SKM-1 treated with dmso at 0.1 percent for 144 hours (cell line): ENCODE measurements at regions not wholly inside any gene's neighbourhood (a gene's known extent, or its start where the extent isn't known, plus 50 kb on each side); places are given as distances from the start of the nearest gene placed in this dataset.

Experiments used
- DNase-seq: peaks from one replicate; lab custom pipeline; 2025; ENCODE audit not compliant: unreplicated experiment; lab: John Stamatoyannopoulos, UW

DNA sequence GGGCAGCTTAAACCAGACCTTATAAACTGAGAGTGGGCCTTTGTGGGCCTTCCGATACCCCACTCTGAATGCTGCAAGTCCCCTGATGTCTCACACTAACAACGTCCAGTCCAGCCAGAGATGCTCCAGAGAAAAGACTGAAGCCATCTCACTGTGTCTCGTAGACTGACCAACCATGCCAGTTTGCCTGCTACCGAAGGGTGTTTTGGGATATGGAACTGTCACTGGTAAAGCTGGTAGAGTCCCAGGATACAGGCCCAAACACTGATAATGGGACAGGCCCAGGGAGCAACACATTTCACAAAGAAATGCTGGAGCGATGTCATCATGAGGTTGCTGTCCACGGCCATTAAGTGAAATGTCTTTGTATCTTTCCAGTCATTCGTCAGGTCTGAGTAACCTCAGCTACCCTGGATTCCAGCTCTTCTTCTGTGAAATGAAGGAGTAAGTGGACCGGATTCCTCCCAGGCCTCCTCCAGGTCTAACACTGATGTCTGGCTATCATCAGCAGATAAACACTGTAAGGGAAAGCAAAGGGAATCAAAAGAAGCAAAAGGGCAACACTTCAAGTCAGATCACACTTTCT lies 81.6 kb downstream of the SLC5A7 start:
- no peak for DNase-seq

GRCh38 chr2:108069515-108070310 lies 83.4 kb downstream of the SLC5A7 start:
- DNase-seq = no peak

DNA sequence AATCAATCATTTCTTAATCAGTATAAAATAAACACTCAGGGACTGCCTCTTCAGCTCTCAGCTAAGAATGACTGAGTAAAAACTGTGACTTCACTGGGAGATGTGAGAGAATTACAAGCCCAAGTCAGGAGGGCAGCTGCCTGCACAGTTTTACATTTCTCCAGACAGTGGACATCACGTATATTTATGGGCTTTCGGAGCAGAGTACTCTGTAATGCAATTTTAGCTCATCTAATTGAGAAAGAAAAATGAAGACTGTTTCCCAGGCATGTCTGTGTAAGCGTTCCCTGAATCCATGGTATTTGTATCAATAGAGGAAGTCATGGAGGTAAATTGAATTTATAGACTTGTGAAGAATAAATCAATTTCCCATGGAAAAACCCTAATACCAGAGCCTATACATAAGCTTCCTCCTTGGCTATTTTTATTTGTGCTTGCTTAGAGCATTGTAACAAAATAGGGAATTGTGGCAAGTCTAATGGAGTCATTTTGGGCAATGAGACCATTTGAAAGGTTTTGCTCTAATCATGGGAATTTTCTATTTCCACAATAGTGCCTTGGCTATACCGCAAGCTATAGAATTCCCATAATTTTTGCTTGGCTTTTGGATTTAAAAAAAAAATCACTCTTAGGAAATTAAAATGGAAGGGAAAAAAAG lies 87.2 kb downstream of the SLC5A7 start:
- no peak for DNase-seq

DNA sequence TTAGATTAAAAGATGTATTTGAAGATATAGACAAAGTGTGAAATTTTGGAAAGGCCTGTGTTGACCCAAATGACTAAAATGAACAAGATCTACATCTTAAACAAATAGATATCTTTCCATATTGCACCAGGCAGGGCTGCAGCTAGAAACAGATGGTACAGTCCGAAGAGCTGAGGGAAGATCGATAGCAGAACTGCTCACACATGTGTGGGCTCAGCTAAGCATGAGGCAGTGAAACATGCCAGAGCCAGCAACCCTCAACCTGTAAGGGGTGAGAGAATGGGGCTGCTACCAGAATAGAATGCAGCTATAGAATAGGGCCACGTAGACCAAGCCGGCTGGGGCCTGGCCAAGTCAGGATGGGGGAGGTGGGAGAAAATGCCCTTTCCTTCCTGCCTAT lies 87.8 kb downstream of the SLC5A7 start:
- DNase-seq = no peak

- no peak for DNase-seq
Measured at GRCh38 chr2:108074946-108075345, 88.6 kb downstream of the SLC5A7 start.

DNA sequence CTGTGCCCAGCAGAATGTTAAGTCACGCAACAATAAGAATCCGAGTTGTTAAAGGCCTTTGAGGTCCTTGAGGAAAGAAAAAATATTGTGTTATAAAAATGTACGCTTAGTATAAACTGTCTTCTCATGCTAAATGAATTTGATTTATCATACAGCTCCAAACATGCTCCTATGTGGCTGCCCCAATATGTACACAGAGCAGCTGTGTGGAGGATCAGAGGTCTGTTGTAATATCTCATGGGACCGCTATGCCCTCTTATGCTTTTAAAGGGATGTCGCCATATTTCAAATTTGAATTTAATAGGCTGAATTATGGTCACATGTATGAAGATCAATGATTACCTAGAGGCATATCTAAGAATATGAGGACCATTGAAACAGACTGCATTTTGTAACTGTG lies 90.2 kb downstream of the SLC5A7 start:
- no peak for DNase-seq

DNA sequence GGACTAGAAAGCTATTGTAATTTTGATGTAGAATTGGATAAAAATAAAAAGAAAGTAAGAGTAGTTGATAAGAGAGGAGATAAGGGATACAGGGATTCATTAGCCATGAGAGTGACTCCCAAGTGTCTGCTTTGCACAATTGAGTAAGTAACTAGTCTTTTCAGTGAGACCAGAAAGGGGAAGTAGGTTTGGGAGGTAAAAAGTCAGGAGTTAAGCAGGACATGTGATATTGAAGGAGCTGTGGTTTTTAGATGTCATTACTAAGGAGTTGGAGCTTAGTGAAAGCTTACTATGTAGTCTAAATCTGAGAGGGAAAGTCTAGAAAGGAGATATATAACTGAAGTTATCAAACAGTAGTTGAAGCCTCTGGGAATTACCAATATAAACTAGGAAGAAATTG lies 93.4 kb downstream of the SLC5A7 start:
- peak; percentile 79 for DNase-seq

GRCh38 chr2:108080177-108080576 lies 93.9 kb downstream of the SLC5A7 start:
- no peak for DNase-seq

GRCh38 chr2:108082978-108083377 lies 96.7 kb downstream of the SLC5A7 start:
- no peak for DNase-seq

DNA sequence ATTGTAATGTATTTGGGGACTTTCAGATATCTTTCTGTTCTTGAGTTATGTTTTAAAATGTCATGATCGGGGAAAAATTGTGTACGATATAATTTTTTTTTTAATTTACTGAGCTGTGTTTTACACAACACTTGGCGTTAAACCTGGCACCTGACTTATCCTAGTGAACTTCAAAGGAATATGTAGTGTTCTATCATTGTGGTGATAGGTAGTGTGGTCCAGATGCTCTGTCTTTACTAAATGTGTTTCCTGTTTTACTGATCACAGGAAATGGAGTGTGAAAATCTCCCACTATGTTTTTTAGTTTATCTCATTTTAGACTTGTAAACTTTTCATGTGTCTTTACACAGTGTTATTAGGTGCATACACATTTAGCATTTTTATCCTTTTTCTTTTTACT lies 98.0 kb downstream of the SLC5A7 start:
- DNase-seq = no peak

DNA sequence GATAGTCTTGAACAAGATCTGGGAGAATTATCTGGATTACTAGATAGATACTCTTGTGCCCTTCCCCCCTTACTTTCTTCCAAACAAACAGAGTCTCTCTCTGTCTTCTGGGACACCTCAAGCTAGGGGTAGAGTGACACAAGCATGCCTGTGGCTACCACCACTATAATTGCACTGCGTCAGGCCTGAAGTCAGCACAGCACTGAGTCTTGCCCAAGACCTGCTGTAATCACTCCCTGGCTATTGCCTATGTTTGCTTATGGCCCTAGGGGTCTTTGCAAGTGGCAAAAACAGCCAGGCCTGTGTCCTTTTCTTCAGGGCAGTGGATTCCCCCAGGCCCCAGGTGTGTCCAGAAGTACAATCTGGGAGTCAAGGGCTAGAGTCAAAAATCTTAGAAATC lies 106.6 kb downstream of the SLC5A7 start:
- DNase-seq = peak; percentile 83

GRCh38 chr2:108101481-108101880 lies 115.2 kb downstream of the SLC5A7 start:
- no peak for DNase-seq

DNA sequence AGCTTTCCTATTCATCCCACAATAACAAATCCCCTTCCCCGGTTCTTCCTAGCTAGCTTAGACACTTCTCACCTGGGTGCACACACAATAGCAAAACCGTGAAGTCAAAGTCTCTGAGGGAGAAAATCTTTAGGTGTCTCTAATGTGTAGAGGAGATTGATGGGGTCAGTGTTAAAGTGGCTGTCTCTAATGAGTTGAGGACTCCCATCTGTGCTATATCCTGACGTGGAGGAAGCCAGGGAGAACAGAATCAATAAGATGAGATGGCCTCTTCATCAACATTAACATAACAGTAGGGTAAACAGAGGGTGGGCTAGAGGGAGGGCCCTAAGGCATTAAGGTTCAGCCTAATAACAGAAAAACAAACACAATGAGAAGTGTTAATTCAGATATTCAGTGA lies 120.4 kb downstream of the SLC5A7 start:
- DNase-seq = no peak

DNA sequence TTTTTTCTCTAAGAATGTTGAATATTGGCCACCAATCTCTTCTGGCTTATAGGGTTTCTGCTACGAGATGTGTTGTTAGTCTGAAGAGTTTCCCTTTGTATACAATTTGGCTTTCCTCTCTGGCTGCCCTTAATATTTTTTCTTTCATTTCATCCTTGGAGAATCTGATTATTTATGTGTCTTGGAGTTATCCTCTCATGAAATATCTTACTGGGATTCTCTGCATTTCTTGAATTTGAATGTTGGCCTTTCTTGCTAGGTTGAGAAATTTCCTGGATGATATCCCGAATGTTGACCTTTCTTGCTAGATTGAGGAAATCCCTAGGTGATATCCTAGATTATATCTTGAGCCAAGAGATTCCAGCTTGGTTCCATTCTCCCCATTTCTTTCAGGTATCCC lies 125.6 kb downstream of the SLC5A7 start:
- DNase-seq = no peak

- DNase-seq = no peak
Measured at GRCh38 chr2:108115868-108116267, 123.9 kb upstream of the SULT1C3 start.

DNA sequence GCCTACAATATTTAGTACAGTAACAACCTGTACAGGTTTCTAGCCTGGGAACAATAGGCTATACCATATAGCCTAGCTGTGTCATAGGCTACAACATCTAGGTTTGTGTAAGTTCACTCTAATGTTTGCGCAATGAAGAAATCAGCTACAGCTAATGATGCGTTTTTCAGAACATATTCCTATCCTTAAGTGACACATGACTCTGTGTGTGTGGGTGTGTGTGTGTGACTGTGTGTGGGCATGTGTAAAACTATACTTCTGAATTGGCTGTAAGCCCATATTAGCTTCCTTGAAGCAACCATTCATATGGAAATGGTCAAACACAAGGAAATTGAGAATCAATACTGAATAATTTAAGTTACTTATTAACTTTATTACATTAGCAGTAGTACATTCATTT lies 120.8 kb upstream of the SULT1C3 start:
- DNase-seq = no peak

GRCh38 chr2:108119492-108119891 lies 120.3 kb upstream of the SULT1C3 start:
- DNase-seq = no peak

DNA sequence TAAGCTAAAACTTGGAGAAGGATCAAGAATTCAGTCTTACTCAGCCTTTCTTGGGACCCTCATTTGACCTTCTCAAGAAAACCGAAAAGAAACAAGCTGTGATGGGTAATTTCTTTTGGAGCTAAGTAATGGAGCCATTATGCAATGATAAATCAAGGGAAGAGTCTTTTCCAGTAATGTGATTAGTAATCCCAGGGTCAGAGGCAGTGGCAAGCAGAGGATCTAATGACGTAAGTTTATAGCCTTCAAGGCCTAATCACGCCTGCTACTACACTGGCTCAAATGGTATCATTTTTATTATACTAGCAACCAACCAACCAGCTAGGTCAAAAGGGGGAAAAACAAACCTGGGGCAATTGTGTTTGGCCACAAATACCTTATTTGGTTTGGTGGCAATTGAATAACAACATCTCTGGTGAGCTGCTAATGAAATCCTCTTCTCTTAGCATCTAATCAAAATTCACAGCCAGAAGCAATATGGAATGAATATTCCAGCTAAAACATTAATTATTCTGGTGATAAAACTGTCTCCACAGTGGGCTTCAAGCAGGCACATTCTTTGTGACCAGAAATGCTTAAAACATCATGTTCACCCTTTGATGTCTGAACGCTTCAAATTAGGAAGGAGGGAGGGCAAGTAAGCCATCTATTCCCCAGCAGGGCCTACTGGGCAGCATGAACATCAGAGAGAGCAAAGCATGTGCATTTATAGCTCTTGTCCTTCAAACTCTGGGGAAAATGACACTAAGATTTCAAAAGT lies 114.9 kb upstream of the SULT1C3 start:
- DNase-seq = no peak

- no peak for DNase-seq
Measured at GRCh38 chr2:108125581-108125980, 114.2 kb upstream of the SULT1C3 start.

GRCh38 chr2:108128249-108128648 lies 111.5 kb upstream of the SULT1C3 start:
- DNase-seq = no peak

DNA sequence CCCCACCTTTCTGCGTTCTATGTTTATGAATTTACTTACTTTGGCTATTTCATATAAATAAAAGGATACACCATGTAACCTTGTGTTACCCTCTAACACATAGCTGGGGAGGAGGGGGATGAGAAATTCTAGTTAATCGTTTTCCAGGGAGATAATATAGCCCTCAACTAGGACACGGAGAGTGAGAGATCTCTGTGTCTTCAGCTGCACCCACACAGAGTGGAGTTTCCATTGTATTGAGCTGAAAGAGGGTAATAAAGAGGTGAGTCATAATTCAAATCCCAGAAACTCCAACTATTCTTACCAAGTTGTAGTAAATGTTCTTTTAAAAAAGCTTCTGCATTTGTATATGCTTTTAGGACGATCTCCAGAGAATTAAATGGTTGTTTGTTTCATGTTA lies 110.1 kb upstream of the SULT1C3 start:
- no peak for DNase-seq

GRCh38 chr2:108133457-108133856 lies 106.3 kb upstream of the SULT1C3 start:
- DNase-seq = no peak
